GM13976 (cell line): ENCODE measurements at regions not wholly inside any gene's neighbourhood (a gene's known extent, or its start where the extent isn't known, plus 50 kb on each side); places are given as distances from the start of the nearest gene placed in this dataset.

Source experiments
- DNase-seq: peaks from one replicate; pipeline ENCODE4 v3.0.0; 2012; ENCODE audit warnings: low spot score
- CTCF ChIP-seq: IDR thresholded peaks from 2 replicates; pipeline ENCODE4 v1.5.1; 2012; ENCODE audit warnings: borderline replicate concordance, mild to moderate bottlenecking; ENCODE audit not compliant: insufficient read depth; ENCODE audit errors: extremely low read depth, missing control alignments, control extremely low read depth
- in situ Hi-C: fragments of 300-500 bp; cut with MboI; formaldehyde crosslinking; loops from one replicate; pipeline ENCODE4 v1.12.0; 2022; ENCODE audit warnings: low sequenced_read_pairs, mixed read lengths, inconsistent platforms; ENCODE audit not compliant: unreplicated experiment

GRCh38 chr11:43035086-43035485 is 276.7 kb upstream of the API5 start:
- in situ Hi-C loops, result no loop called here
- DNase-seq, result no peak
- TF ChIP-seq CTCF, result no peak

GRCh38 chr11:43053638-43054412 is 258.0 kb upstream of the API5 start:
- in situ Hi-C loops, result no loop called here

GRCh38 chr11:43067681-43068080 is 244.1 kb upstream of the API5 start:
- in situ Hi-C loops, result no loop called here
- DNase-seq, result no peak

More at GRCh38 chr11:43053638-43054412, 258.0 kb upstream of the API5 start:
- DNase-seq, result no peak
- no peak for TF ChIP-seq CTCF

GRCh38 chr11:43071338-43071737 is 240.5 kb upstream of the API5 start:
- DNase-seq, result no peak
- in situ Hi-C loops, result no loop called here
- TF ChIP-seq CTCF, result no peak

More at GRCh38 chr11:43067681-43068080, 244.1 kb upstream of the API5 start:
- TF ChIP-seq CTCF, result no peak

GRCh38 chr11:43072096-43072495 is 239.7 kb upstream of the API5 start:
- no peak for TF ChIP-seq CTCF
- in situ Hi-C loops, result no loop called here
- DNase-seq, result no peak

GRCh38 chr11:43072911-43073310 is 238.9 kb upstream of the API5 start:
- no peak for TF ChIP-seq CTCF
- no peak for DNase-seq
- in situ Hi-C loops, result no loop called here
